Right lobe of liver (tissue), 6 donors: ENCODE measurements at regions not wholly inside any gene's neighbourhood (a gene's known extent, or its start where the extent isn't known, plus 50 kb on each side); places are given as distances from the start of the nearest gene placed in this dataset.
A peak's percentile ranks its signal among the peaks of the same experiment; 100 is the strongest.

Experiments
- ATAC-seq, 4 donors: fragments of 200-7000 bp; cut with Tn5 transposase; one replicate each; pipeline ENCODE4 v1.9.1; 2020; ENCODE audit warnings: mild to moderate bottlenecking in 4 of 4, moderate library complexity in 4 of 4
- DNase-seq, 3 donors: peaks; one replicate each; pipeline ENCODE4 v3.0.0-alpha.2; 2020
- H3K27ac ChIP-seq, 3 donors: fragments of 200-600 bp; one replicate each; pipeline ENCODE4 v1.8.0; 2022
- H3K27me3 ChIP-seq, 2 donors: fragments of 200-600 bp; one replicate each; pipeline ENCODE4 v1.8.0; 2022
- H3K36me3 ChIP-seq, 4 donors: fragments of 200-600 bp; sonication (generic) in 1 of 4; one replicate each; pipeline versions ENCODE4 v1.5.1 to v1.8.0; 2017 to 2022; ENCODE audit warnings: control low read depth in 1 of 4
- H3K4me1 ChIP-seq, 4 donors: fragments of 200-600 bp; sonication (generic) in 1 of 4; one replicate each; pipeline versions ENCODE4 v1.5.1 to v1.8.0; 2017 to 2022; ENCODE audit warnings: control low read depth in 1 of 4
- H3K4me3 ChIP-seq, 3 donors: fragments of 200-600 bp; one replicate each; pipeline ENCODE4 v1.8.0; 2022
- H3K9me3 ChIP-seq, 4 donors: fragments of 200-600 bp; sonication (generic) in 1 of 4; one replicate each; pipeline versions ENCODE4 v1.5.1 to v1.8.0; 2017 to 2022; ENCODE audit warnings: control low read depth in 1 of 4
- POLR2A ChIP-seq: fragments of 450-650 bp; IDR thresholded peaks from one replicate; pipeline ENCODE4 v1.6.1; 2017; ENCODE audit warnings: antibody characterized with exemption, mild to moderate bottlenecking
- WGBS: methylation state at CpG from one replicate; pipeline ENCODE4 v1.1.6; 2018; ENCODE audit warnings: low coverage, low lambda C conversion rate; ENCODE audit not compliant: insufficient coverage; ENCODE audit errors: missing lambda C conversion rate; 5-methylcytosine and 5-hydroxymethylcytosine counted together
- intact Hi-C, 2 donors: fragments of 100-400 bp; cut with DNase I; formaldehyde crosslinking; loops; one replicate each; pipeline versions ENCODE4 v1.11.2 to v1.14.1; 2022
- TF ChIP-seq, protein P1 (sequence below), 4 donors: fragments of 200-600 bp in 3 of 4; fragments of 450-650 bp in 1 of 4; IDR thresholded peaks; one replicate each; pipeline versions ENCODE4 v1.5.1 to v1.8.0; 2016 to 2022; ENCODE audit warnings: antibody characterized with exemption in 4 of 4, mild to moderate bottlenecking in 2 of 4
- donor health status: DM: no; HTN: yes; CAD: no.
- donor health status: DM: no; HTN: no; CAD: no.
- donor health status: DM: no; HTN: no; CAD: no.
- donor health status: DM: no; HTN: yes; CAD: no.
- donor health status: DM: no; HTN: yes; CAD: no.

DNA sequence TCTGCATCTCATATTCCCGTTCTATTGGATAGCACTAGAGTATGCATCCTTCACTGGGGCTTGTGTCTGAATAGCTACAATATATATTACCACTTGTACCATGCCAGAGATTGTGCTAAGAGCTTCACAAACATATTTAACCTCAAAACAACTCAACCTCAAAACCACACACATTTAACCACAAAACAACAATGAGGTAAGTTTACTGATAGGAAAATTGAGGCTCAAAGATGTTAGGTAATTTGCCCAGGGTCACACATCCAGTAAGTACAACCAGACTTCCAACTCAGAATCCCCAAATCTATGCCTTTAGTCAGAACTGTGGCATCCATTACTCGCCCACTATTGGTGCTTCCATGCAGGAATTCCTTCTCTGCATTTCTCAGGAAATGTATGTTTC, 220.0 kb downstream of the FAM43A start:
- H3K4me3 ChIP-seq: no peak overlapping the region
- 90% methylated on average over 2 of the region's 2 CpGs for WGBS
- intact Hi-C loops: no loop called here
- no peaks in the 10 kb centered on the region for H3K36me3 ChIP-seq
- DNase-seq (no peak), ATAC-seq (no peak)
- TF ChIP-seq, protein P1, sequence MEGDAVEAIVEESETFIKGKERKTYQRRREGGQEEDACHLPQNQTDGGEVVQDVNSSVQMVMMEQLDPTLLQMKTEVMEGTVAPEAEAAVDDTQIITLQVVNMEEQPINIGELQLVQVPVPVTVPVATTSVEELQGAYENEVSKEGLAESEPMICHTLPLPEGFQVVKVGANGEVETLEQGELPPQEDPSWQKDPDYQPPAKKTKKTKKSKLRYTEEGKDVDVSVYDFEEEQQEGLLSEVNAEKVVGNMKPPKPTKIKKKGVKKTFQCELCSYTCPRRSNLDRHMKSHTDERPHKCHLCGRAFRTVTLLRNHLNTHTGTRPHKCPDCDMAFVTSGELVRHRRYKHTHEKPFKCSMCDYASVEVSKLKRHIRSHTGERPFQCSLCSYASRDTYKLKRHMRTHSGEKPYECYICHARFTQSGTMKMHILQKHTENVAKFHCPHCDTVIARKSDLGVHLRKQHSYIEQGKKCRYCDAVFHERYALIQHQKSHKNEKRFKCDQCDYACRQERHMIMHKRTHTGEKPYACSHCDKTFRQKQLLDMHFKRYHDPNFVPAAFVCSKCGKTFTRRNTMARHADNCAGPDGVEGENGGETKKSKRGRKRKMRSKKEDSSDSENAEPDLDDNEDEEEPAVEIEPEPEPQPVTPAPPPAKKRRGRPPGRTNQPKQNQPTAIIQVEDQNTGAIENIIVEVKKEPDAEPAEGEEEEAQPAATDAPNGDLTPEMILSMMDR (IDR thresholded peaks at IDR 0.05): no peak
- TF ChIP-seq POLR2A: no peak
- H3K27me3 ChIP-seq: no peaks in the 10 kb centered on the region
- peaks cover 0 to 5% (median 0%) of the 10 kb centered on the region in 4 donors for H3K4me1 ChIP-seq
- no peaks in the 10 kb centered on the region for H3K9me3 ChIP-seq
- no peak overlapping the region for H3K27ac ChIP-seq

DNA sequence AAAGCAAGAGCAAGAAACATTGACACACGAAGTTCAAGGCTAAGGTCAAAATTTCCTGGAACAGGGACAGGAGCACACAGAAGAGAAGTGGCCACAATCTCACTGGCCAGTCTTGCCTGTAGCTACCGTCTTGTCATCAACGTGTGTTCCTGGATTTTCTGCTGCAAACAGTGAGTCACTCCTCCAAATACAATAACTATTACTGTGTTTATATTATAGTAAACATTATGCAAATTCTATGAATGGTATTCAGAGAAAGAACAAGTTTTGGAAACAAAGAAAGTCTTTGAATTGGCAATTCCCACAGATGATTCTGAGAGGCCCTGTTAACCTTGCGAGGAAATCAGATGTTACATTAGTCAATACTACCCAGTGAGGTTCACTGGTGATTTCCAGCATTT, 220.5 kb downstream of the FAM43A start:
- TF ChIP-seq, protein P1 (IDR thresholded peaks at IDR 0.05): no peak
- TF ChIP-seq POLR2A: no peak
- no peaks in the 10 kb centered on the region for H3K36me3 ChIP-seq
- no peak overlapping the region for H3K27ac ChIP-seq
- DNase-seq (no peak), ATAC-seq (peak; percentile 38 to 86 (median 74))
- H3K9me3 ChIP-seq: no peaks in the 10 kb centered on the region
- intact Hi-C loops: no loop called here
- H3K27me3 ChIP-seq: no peaks in the 10 kb centered on the region
- H3K4me1 ChIP-seq: peaks cover 0 to 5% (median 0%) of the 10 kb centered on the region in 4 donors
- WGBS: 31% methylated on average over 4 of the region's 4 CpGs
- H3K4me3 ChIP-seq: no peak overlapping the region

DNA sequence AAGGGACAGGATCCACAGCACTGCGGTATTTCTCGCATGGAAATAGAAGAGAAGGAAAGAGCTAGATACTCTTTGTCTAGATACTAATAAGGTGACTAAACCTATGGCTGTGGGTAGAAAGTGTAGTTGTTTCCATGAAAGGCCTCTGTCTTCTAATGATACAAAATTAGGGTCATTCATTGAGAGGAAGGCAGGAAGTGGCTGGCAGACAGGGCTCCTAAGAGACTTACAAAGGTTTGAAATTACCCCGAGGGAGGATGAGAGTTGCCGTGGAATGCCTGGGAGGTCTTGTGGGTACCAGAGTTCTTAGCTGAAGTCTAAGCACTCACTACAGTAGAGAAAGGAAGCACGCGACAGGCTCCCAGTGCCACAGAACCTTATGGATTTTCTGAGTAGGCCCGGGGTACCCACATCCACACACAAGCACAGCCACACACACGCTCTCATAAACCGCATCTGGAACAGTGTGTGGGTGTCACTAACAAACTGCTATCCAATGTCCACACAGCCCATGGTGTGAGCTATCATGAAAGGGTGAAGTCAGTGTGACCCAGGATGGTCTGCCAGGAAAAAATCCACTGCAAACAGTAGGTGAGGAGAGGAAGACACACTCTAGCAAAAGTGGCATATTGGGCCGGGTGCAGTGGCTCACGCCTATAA, 221.4 kb downstream of the FAM43A start:
- Histone ChIP-seq H3K36me3 (no peaks in the 10 kb centered on the region), H3K9me3 (no peaks in the 10 kb centered on the region), H3K4me3 (no peak overlapping the region), H3K4me1 (peaks cover 0 to 5% (median 0%) of the 10 kb centered on the region in 4 donors), H3K27ac (no peak overlapping the region), H3K27me3 (no peaks in the 10 kb centered on the region)
- intact Hi-C loops: no loop called here
- ATAC-seq (peak in 1 of 4 donors; percentile 50), DNase-seq (no peak)
- no peak for TF ChIP-seq POLR2A
- TF ChIP-seq, protein P1 (IDR thresholded peaks at IDR 0.05): no peak
- WGBS: 77% methylated on average over 7 of the region's 11 CpGs

DNA sequence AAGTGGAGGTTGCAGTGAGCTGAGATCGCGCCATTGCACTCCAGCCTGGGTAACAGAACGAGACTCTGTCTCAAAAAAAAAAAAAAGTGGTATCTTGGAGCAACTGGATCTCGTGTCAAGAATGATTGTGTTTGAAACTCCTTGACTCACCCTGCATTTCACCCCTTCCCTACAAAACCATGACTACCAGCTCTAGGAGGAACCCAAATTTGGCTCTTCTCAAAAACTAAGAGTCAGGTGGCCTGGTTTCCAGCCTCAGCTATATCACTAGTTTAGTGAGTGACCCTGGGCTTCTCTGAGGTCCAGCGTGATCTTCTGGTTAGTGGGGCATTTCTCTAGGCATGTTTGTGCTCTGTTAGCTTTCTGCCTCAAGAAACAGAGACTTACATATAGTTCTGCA, 222.1 kb downstream of the FAM43A start:
- ATAC-seq: no peak
- H3K27ac ChIP-seq: no peak overlapping the region
- TF ChIP-seq POLR2A: no peak
- TF ChIP-seq, protein P1 (IDR thresholded peaks at IDR 0.05): no peak
- DNase-seq: no peak
- H3K27me3 ChIP-seq: no peaks in the 10 kb centered on the region
- H3K36me3 ChIP-seq: no peaks in the 10 kb centered on the region
- 87% methylated on average over 4 of the region's 5 CpGs for WGBS
- no peaks in the 10 kb centered on the region for H3K9me3 ChIP-seq
- intact Hi-C loops: no loop called here
- H3K4me1 ChIP-seq: peaks cover 0 to 5% (median 0%) of the 10 kb centered on the region in 4 donors
- no peak overlapping the region for H3K4me3 ChIP-seq
